ENCODE measurements at regions not wholly inside any gene's neighbourhood (a gene's known extent, or its start where the extent isn't known, plus 50 kb on each side); places are given as distances from the start of the nearest gene placed in this dataset.

- H3K27ac ChIP-seq: no peak overlapping the region
- no peaks in the 10 kb centered on the region for H3K36me3 ChIP-seq
- no peak for TF ChIP-seq CTCF (IDR thresholded peaks at IDR 0.05)
- no peaks in the 10 kb centered on the region for H3K9me3 ChIP-seq
- peaks cover 0 to 8% of the 10 kb centered on the region in 2 experiments for H3K4me1 ChIP-seq (ENCODE audit: control insufficient read depth in 1 of 2, insufficient read depth in 1 of 2, low read depth in 1 of 2, low read length in 1 of 2)
- no peaks in the 10 kb centered on the region for H3K27me3 ChIP-seq
- no peak overlapping the region for H3K4me3 ChIP-seq (ENCODE audit: low read depth in 1 of 2, low read length in 1 of 2)
These were observed 79.2 kb upstream of the SPIN1 start for GRCh38 chr9:88308831-88309560.

- Histone ChIP-seq H3K4me3 (ENCODE audit: low read depth in 1 of 2, low read length in 1 of 2) (no peak overlapping the region), H3K4me1 (ENCODE audit: control insufficient read depth in 1 of 2, insufficient read depth in 1 of 2, low read depth in 1 of 2, low read length in 1 of 2) (peaks cover 0 to 8% of the 10 kb centered on the region in 2 experiments), H3K27ac (no peak overlapping the region), H3K9me3 (no peaks in the 10 kb centered on the region), H3K27me3 (no peaks in the 10 kb centered on the region), H3K36me3 (no peaks in the 10 kb centered on the region)
- no peak for TF ChIP-seq CTCF (IDR thresholded peaks at IDR 0.05)
These were observed 81.1 kb upstream of the SPIN1 start for GRCh38 chr9:88307136-88307535.

GRCh38 chr9:88303721-88304451 lies 84.4 kb upstream of the SPIN1 start:
- no peaks in the 10 kb centered on the region for H3K9me3 ChIP-seq
- no peaks in the 10 kb centered on the region for H3K27me3 ChIP-seq
- H3K4me3 ChIP-seq (ENCODE audit: low read depth in 1 of 2, low read length in 1 of 2): no peak overlapping the region
- no peaks in the 10 kb centered on the region for H3K4me1 ChIP-seq (ENCODE audit: control insufficient read depth in 1 of 2, insufficient read depth in 1 of 2, low read depth in 1 of 2, low read length in 1 of 2)
- no peaks in the 10 kb centered on the region for H3K36me3 ChIP-seq
- no peak for TF ChIP-seq CTCF (IDR thresholded peaks at IDR 0.05)
- no peak overlapping the region for H3K27ac ChIP-seq

GRCh38 chr9:88302579-88303324 lies 85.5 kb upstream of the SPIN1 start:
- Histone ChIP-seq H3K36me3 (no peaks in the 10 kb centered on the region), H3K27ac (no peak overlapping the region), H3K4me3 (ENCODE audit: low read depth in 1 of 2, low read length in 1 of 2) (no peak overlapping the region), H3K27me3 (no peaks in the 10 kb centered on the region), H3K9me3 (no peaks in the 10 kb centered on the region), H3K4me1 (ENCODE audit: control insufficient read depth in 1 of 2, insufficient read depth in 1 of 2, low read depth in 1 of 2, low read length in 1 of 2) (no peaks in the 10 kb centered on the region)
- no peak for TF ChIP-seq CTCF (IDR thresholded peaks at IDR 0.05)

GRCh38 chr9:88300556-88300955 lies 87.7 kb upstream of the SPIN1 start:
- TF ChIP-seq CTCF (IDR thresholded peaks at IDR 0.05): no peak
- no peaks in the 10 kb centered on the region for H3K36me3 ChIP-seq
- no peaks in the 10 kb centered on the region for H3K9me3 ChIP-seq
- no peak overlapping the region for H3K4me3 ChIP-seq (ENCODE audit: low read depth in 1 of 2, low read length in 1 of 2)
- H3K4me1 ChIP-seq (ENCODE audit: control insufficient read depth in 1 of 2, insufficient read depth in 1 of 2, low read depth in 1 of 2, low read length in 1 of 2): no peaks in the 10 kb centered on the region
- H3K27ac ChIP-seq: no peak overlapping the region
- no peaks in the 10 kb centered on the region for H3K27me3 ChIP-seq
